ENCODE measurements at regions not wholly inside any gene's neighbourhood (a gene's known extent, or its start where the extent isn't known, plus 50 kb on each side); places are given as distances from the start of the nearest gene placed in this dataset.

GRCh38 chr15:29921130-29921601 is 98.9 kb upstream of the TJP1 start:
- no peak for TF ChIP-seq POLR2A (IDR thresholded peaks at IDR 0.05)
- no peak for TF ChIP-seq CTCF (IDR thresholded peaks at IDR 0.05)

Data from Peyer's patch (tissue), 4 donors.